Hypothalamus (tissue), 51 donors: ENCODE measurements at regions not wholly inside any gene's neighbourhood (a gene's known extent, or its start where the extent isn't known, plus 50 kb on each side); places are given as distances from the start of the nearest gene placed in this dataset.

Source experiments
- DNase-seq, 51 donors: peaks; one replicate each; lab custom pipeline; 2025; lab: John Stamatoyannopoulos, UW

GRCh38 chr5:34500236-34500847, 155.8 kb upstream of the RAI14 start:
- no peak for DNase-seq

GRCh38 chr5:34501016-34501415, 155.1 kb upstream of the RAI14 start:
- no peak for DNase-seq

- DNase-seq: no peak
Measured at GRCh38 chr5:34501840-34502239, 154.3 kb upstream of the RAI14 start.

- no peak for DNase-seq
Measured at GRCh38 chr5:34502581-34502980, 153.5 kb upstream of the RAI14 start.

- DNase-seq: peak in 29 of 51 donors; percentile 13 to 85 (median 44)
Measured at GRCh38 chr5:34503379-34504253, 152.5 kb upstream of the RAI14 start.

- DNase-seq: no peak
Measured at GRCh38 chr5:34504967-34505366, 151.2 kb upstream of the RAI14 start.

- DNase-seq: no peak
Measured at GRCh38 chr5:34505731-34506130, 150.4 kb upstream of the RAI14 start.

- DNase-seq: no peak
Measured at GRCh38 chr5:34507933-34508332, 148.2 kb upstream of the RAI14 start.

GRCh38 chr5:34509392-34509791, 146.7 kb upstream of the RAI14 start:
- DNase-seq: no peak

- DNase-seq: no peak
Measured at GRCh38 chr5:34510002-34510401, 146.1 kb upstream of the RAI14 start.

GRCh38 chr5:34511063-34511462, 145.1 kb upstream of the RAI14 start:
- DNase-seq: no peak

GRCh38 chr5:34511481-34511880, 144.6 kb upstream of the RAI14 start:
- no peak for DNase-seq

- DNase-seq: no peak
Measured at GRCh38 chr5:34511915-34512314, 144.2 kb upstream of the RAI14 start.

GRCh38 chr5:34516166-34516565, 140.0 kb upstream of the RAI14 start:
- DNase-seq: no peak

- DNase-seq: no peak
Measured at GRCh38 chr5:34516686-34517085, 139.4 kb upstream of the RAI14 start.

GRCh38 chr5:34517249-34517648, 138.9 kb upstream of the RAI14 start:
- DNase-seq: no peak

- DNase-seq: peak in 1 of 51 donors; percentile 4
Measured at GRCh38 chr5:34519489-34520220, 136.5 kb upstream of the RAI14 start.

GRCh38 chr5:34521628-34522290, 134.4 kb upstream of the RAI14 start:
- DNase-seq: no peak

GRCh38 chr5:34522599-34523386, 133.3 kb upstream of the RAI14 start:
- DNase-seq: peak in 39 of 51 donors; percentile 2 to 81 (median 47)

GRCh38 chr5:34523387-34523726, 132.8 kb upstream of the RAI14 start:
- no peak for DNase-seq
